Gastroesophageal sphincter (tissue), 4 donors: ENCODE measurements at regions not wholly inside any gene's neighbourhood (a gene's known extent, or its start where the extent isn't known, plus 50 kb on each side); places are given as distances from the start of the nearest gene placed in this dataset.
A peak's percentile ranks its signal among the peaks of the same experiment; 100 is the strongest.

Experiments
- ATAC-seq: fragments of 150-250 bp; one replicate; pipeline ENCODE4 v1.9.1; 2016; ENCODE audit warnings: mild to moderate bottlenecking, moderate library complexity
- H3K27ac ChIP-seq, 4 donors: fragments of 200-600 bp; sonication (generic) in 3 of 4; 1 replicate in 3 of 4; 2 replicates in 1 of 4; pipeline ENCODE4 v1.5.1; 2016 to 2019
- H3K27me3 ChIP-seq: fragments of 200-600 bp; sonication (generic); one replicate; pipeline ENCODE4 v1.5.1; 2019
- H3K36me3 ChIP-seq, 2 donors: fragments of 200-600 bp; sonication (generic); one replicate each; pipeline ENCODE4 v1.5.1; 2019; ENCODE audit warnings: control low read depth in 1 of 2
- H3K4me1 ChIP-seq, 3 donors: fragments of 200-600 bp; sonication (generic); 1 replicate in 2 of 3; 2 replicates in 1 of 3; pipeline ENCODE4 v1.5.1; 2016 to 2019; ENCODE audit warnings: control low read depth in 2 of 3
- H3K4me3 ChIP-seq, 2 donors: fragments of 200-600 bp; sonication (generic); one replicate each; pipeline ENCODE4 v1.5.1; 2019; ENCODE audit warnings: mild to moderate bottlenecking in 1 of 2, moderate library complexity in 1 of 2
- H3K9me3 ChIP-seq, 3 donors: fragments of 200-600 bp; sonication (generic); one replicate each; pipeline ENCODE4 v1.5.1; 2017 to 2019; ENCODE audit warnings: control low read depth in 2 of 3
- CTCF ChIP-seq, 4 experiments: fragments of 200-600 bp in 2 of 4; fragments of 450-650 bp in 2 of 4; sonication (generic) in 1 of 4; IDR thresholded peaks; one replicate each; pipeline ENCODE4 v1.5.1; 2017 to 2019; ENCODE audit warnings: antibody characterized with exemption in 4 of 4, mild to moderate bottlenecking in 2 of 4, moderate library complexity in 2 of 4
- EP300 ChIP-seq: sonication (generic); formaldehyde crosslinking; IDR thresholded peaks from one replicate; pipeline ENCODE4 v1.6.1; 2017; ENCODE audit warnings: antibody characterized with exemption, mild to moderate bottlenecking
- POLR2A ChIP-seq, 2 donors: fragments of 450-650 bp; IDR thresholded peaks; one replicate each; pipeline ENCODE4 v1.6.1; 2017; ENCODE audit warnings: antibody characterized with exemption in 2 of 2, mild to moderate bottlenecking in 2 of 2, moderate library complexity in 1 of 2
- POLR2AphosphoS5 ChIP-seq: sonication (generic); formaldehyde crosslinking; IDR thresholded peaks from one replicate; pipeline ENCODE4 v1.6.1; 2017; ENCODE audit warnings: antibody characterized with exemption
- WGBS, 2 donors: methylation state at CpG; one replicate each; pipeline ENCODE4 v1.1.5; 2018; ENCODE audit warnings: low coverage in 1 of 2; 5-methylcytosine and 5-hydroxymethylcytosine counted together

GRCh38 chr3:53999725-54000124 is 108.1 kb upstream of the SELENOK start:
- Histone ChIP-seq H3K36me3 (no peaks in the 10 kb centered on the region), H3K4me1 (no peaks in the 10 kb centered on the region), H3K4me3 (no peak overlapping the region), H3K27ac (no peak overlapping the region), H3K27me3 (no peaks in the 10 kb centered on the region), H3K9me3 (no peaks in the 10 kb centered on the region)
- whole genome bisulfite sequencing, 2 donors: 73 to 81% methylated on average over 3 of the region's 3 CpGs
- no peak for TF ChIP-seq POLR2AphosphoS5
- TF ChIP-seq CTCF (IDR thresholded peaks at IDR 0.05): no peak
- no peak for TF ChIP-seq POLR2A (IDR thresholded peaks at IDR 0.05)
- TF ChIP-seq EP300: no peak
- no peak for ATAC-seq

GRCh38 chr3:53998980-53999379 is 107.3 kb upstream of the SELENOK start:
- Histone ChIP-seq H3K27me3 (no peaks in the 10 kb centered on the region), H3K27ac (no peak overlapping the region), H3K4me3 (no peak overlapping the region), H3K36me3 (no peaks in the 10 kb centered on the region), H3K4me1 (no peaks in the 10 kb centered on the region), H3K9me3 (no peaks in the 10 kb centered on the region)
- TF ChIP-seq CTCF (IDR thresholded peaks at IDR 0.05) (no peak), EP300 (no peak), POLR2AphosphoS5 (no peak)
- WGBS, 2 donors: 79 to 100% methylated on average over 1 to 2 of the region's 2 CpGs
- no peak for ATAC-seq

GRCh38 chr3:53997476-53997875 is 105.8 kb upstream of the SELENOK start:
- WGBS, 2 donors: 69 to 77% methylated on average over 3 to 4 of the region's 4 CpGs

GRCh38 chr3:53996141-53996874 is 104.6 kb upstream of the SELENOK start:
- 69 to 100% methylated on average over 1 to 3 of the region's 7 CpGs for WGBS, 2 donors
- H3K27me3 ChIP-seq: no peaks in the 10 kb centered on the region
- H3K4me1 ChIP-seq: no peaks in the 10 kb centered on the region
- TF ChIP-seq POLR2A (IDR thresholded peaks at IDR 0.05) (no peak), EP300 (no peak), CTCF (IDR thresholded peaks at IDR 0.05) (no peak), POLR2AphosphoS5 (no peak)
- no peaks in the 10 kb centered on the region for H3K36me3 ChIP-seq
- no peak overlapping the region for H3K4me3 ChIP-seq
- no peak for ATAC-seq
- no peaks in the 10 kb centered on the region for H3K9me3 ChIP-seq
- H3K27ac ChIP-seq: no peak overlapping the region

More at GRCh38 chr3:53997476-53997875, 105.8 kb upstream of the SELENOK start:
- Histone ChIP-seq H3K27me3 (no peaks in the 10 kb centered on the region), H3K4me1 (no peaks in the 10 kb centered on the region), H3K27ac (no peak overlapping the region), H3K36me3 (no peaks in the 10 kb centered on the region), H3K9me3 (no peaks in the 10 kb centered on the region), H3K4me3 (no peak overlapping the region)
- ATAC-seq: no peak
- TF ChIP-seq POLR2A (IDR thresholded peaks at IDR 0.05): no peak
- TF ChIP-seq CTCF (IDR thresholded peaks at IDR 0.05): no peak
- no peak for TF ChIP-seq EP300
- TF ChIP-seq POLR2AphosphoS5: no peak

GRCh38 chr3:53994986-53995603 is 103.4 kb upstream of the SELENOK start:
- WGBS, 2 donors: 41 to 54% methylated on average over 5 of the region's 9 CpGs
- H3K27ac ChIP-seq: peak overlapping the region in 3 of 4 donors; percentile 9 to 43 (median 17)
- peak; percentile 51 for ATAC-seq

More at GRCh38 chr3:53994986-53995603, 103.4 kb upstream of the SELENOK start:
- Histone ChIP-seq H3K4me3 (no peak overlapping the region), H3K4me1 (no peaks in the 10 kb centered on the region), H3K9me3 (no peaks in the 10 kb centered on the region), H3K36me3 (no peaks in the 10 kb centered on the region), H3K27me3 (no peaks in the 10 kb centered on the region)
- TF ChIP-seq POLR2A (IDR thresholded peaks at IDR 0.05) (no peak), CTCF (IDR thresholded peaks at IDR 0.05) (no peak), EP300 (no peak), POLR2AphosphoS5 (no peak)
